SW 1271 (cell line): ENCODE measurements at regions not wholly inside any gene's neighbourhood (a gene's known extent, or its start where the extent isn't known, plus 50 kb on each side); places are given as distances from the start of the nearest gene placed in this dataset.

Experiments used
- DNase-seq, 2 experiments: peaks; one replicate each; lab custom pipeline; 2025; lab: John Stamatoyannopoulos, UW

GRCh38 chr4:26137288-26137687, 183.5 kb upstream of the RBPJ start:
- no peak for DNase-seq

- no peak for DNase-seq
Measured at GRCh38 chr4:26139310-26139924, 181.4 kb upstream of the RBPJ start.

- no peak for DNase-seq
Measured at GRCh38 chr4:26140150-26140898, 180.5 kb upstream of the RBPJ start.

GRCh38 chr4:26141051-26141721, 179.6 kb upstream of the RBPJ start:
- DNase-seq: no peak

GRCh38 chr4:26141911-26142638, 178.7 kb upstream of the RBPJ start:
- DNase-seq: no peak

- DNase-seq: no peak
Measured at GRCh38 chr4:26144526-26145155, 176.2 kb upstream of the RBPJ start.

- DNase-seq: no peak
Measured at GRCh38 chr4:26145212-26145611, 175.6 kb upstream of the RBPJ start.

GRCh38 chr4:26148927-26149326, 171.9 kb upstream of the RBPJ start:
- DNase-seq: no peak

- no peak for DNase-seq
Measured at GRCh38 chr4:26150948-26151347, 169.9 kb upstream of the RBPJ start.

GRCh38 chr4:26151615-26152014, 169.2 kb upstream of the RBPJ start:
- DNase-seq: no peak

- no peak for DNase-seq
Measured at GRCh38 chr4:26152056-26152455, 168.8 kb upstream of the RBPJ start.

- no peak for DNase-seq
Measured at GRCh38 chr4:26157541-26157940, 163.3 kb upstream of the RBPJ start.

GRCh38 chr4:26160591-26160990, 160.2 kb upstream of the RBPJ start:
- DNase-seq: no peak

GRCh38 chr4:26161030-26161824, 159.6 kb upstream of the RBPJ start:
- no peak for DNase-seq

- no peak for DNase-seq
Measured at GRCh38 chr4:26162101-26162500, 158.7 kb upstream of the RBPJ start.

- DNase-seq: no peak
Measured at GRCh38 chr4:26163425-26164362, 157.1 kb upstream of the RBPJ start.

- DNase-seq: no peak
Measured at GRCh38 chr4:26171501-26171900, 149.3 kb upstream of the RBPJ start.

- DNase-seq: no peak
Measured at GRCh38 chr4:26171941-26172340, 148.9 kb upstream of the RBPJ start.

GRCh38 chr4:26173619-26174018, 147.2 kb upstream of the RBPJ start:
- DNase-seq: no peak

GRCh38 chr4:26174027-26174426, 146.8 kb upstream of the RBPJ start:
- DNase-seq: no peak
